IMR-90 (cell line): ENCODE measurements at regions not wholly inside any gene's neighbourhood (a gene's known extent, or its start where the extent isn't known, plus 50 kb on each side); places are given as distances from the start of the nearest gene placed in this dataset.

Experiments
- CEBPB ChIP-seq: IDR thresholded peaks from 2 replicates; pipeline ENCODE4 v1.6.1; 2012; ENCODE audit warnings: low read depth, low read length, improper control_type of control experiment
- FOS ChIP-seq: fragments of 150-350 bp; IDR thresholded peaks from 2 replicates; pipeline ENCODE4 v1.6.1; 2016; ENCODE audit warnings: low read depth, low read length
- MAZ ChIP-seq: IDR thresholded peaks from 2 replicates; pipeline ENCODE4 v1.6.1; 2012; ENCODE audit warnings: low read depth, mild to moderate bottlenecking, low read length, improper control_type of control experiment, moderate library complexity, borderline replicate concordance
- POLR2A ChIP-seq: IDR thresholded peaks from 2 replicates; pipeline ENCODE4 v1.6.1; 2012; ENCODE audit warnings: mild to moderate bottlenecking, low read depth, low read length

- TF ChIP-seq CEBPB (no peak), MAZ (no peak), FOS (no peak), POLR2A (no peak)
These were observed 213.5 kb upstream of the FAM83B start for GRCh38 chr6:54632984-54633565.
